Gastroesophageal sphincter (tissue), 3 donors: ENCODE measurements at regions not wholly inside any gene's neighbourhood (a gene's known extent, or its start where the extent isn't known, plus 50 kb on each side); places are given as distances from the start of the nearest gene placed in this dataset.
"Not testable (repeated sequence)": the region's sequence is repeated elsewhere in the genome, so short reads cannot be mapped to it uniquely, and the experiment has no call there.

ENCODE experiments used
- CTCF ChIP-seq, 4 experiments: fragments of 200-600 bp in 2 of 4; fragments of 450-650 bp in 2 of 4; sonication (generic) in 1 of 4; IDR thresholded peaks; one replicate each; pipeline ENCODE4 v1.5.1; 2017 to 2019; ENCODE audit warnings: antibody characterized with exemption in 4 of 4, mild to moderate bottlenecking in 2 of 4, moderate library complexity in 2 of 4
- EP300 ChIP-seq: sonication (generic); formaldehyde crosslinking; IDR thresholded peaks from one replicate; pipeline ENCODE4 v1.6.1; 2017; ENCODE audit warnings: antibody characterized with exemption, mild to moderate bottlenecking
- POLR2A ChIP-seq, 2 donors: fragments of 450-650 bp; IDR thresholded peaks; one replicate each; pipeline ENCODE4 v1.6.1; 2017; ENCODE audit warnings: antibody characterized with exemption in 2 of 2, mild to moderate bottlenecking in 2 of 2, moderate library complexity in 1 of 2

- not testable (repeated sequence) for TF ChIP-seq EP300; CTCF (IDR thresholded peaks at IDR 0.05); POLR2A (IDR thresholded peaks at IDR 0.05)
Measured at GRCh38 chr12:131646444-131646843, 64.4 kb upstream of the SFSWAP start.
